K562 (cell line): ENCODE measurements at regions not wholly inside any gene's neighbourhood (a gene's known extent, or its start where the extent isn't known, plus 50 kb on each side); places are given as distances from the start of the nearest gene placed in this dataset.

Experiments used
- ATAC-seq: fragments of 200-7000 bp; cut with Tn5 transposase; 3 replicates; pipeline ENCODE4 v1.9.1; 2020; ENCODE audit warnings: moderate library complexity
- BruUV-seq: library from RNA; stranded (reverse); fragments of 400-500 nt; replicated peaks from 2 replicates; lab custom pipeline; 2021; lab: Mats Ljungman, UMichigan
- CTCF ChIA-PET: fragments of 300-600 bp; formaldehyde crosslinking; extraction: SDS; loops from one replicate; lab custom pipeline; 2021; ENCODE audit warnings: low intra/inter-chr PET ratio; lab: Yijun Ruan, JAX
- POLR2A ChIA-PET: fragments of 300-600, 350-650 bp; sonication (Branson Sonifier 250); formaldehyde crosslinking; extraction: SDS; loops from one replicate; lab custom pipeline; 2021; ENCODE audit warnings: antibody characterized with exemption, inconsistent platforms; lab: Yijun Ruan, JAX
- DNase-seq, 4 experiments: peaks; one replicate each; pipeline versions ENCODE4 v3.0.0 to v3.0.0-alpha.2; 2011 to 2018; ENCODE audit warnings: low spot score in 3 of 4, mixed read lengths in 3 of 4; ENCODE audit errors: extremely low read depth in 1 of 4
- FAIRE-seq: peaks from 2 replicates; lab custom pipeline; 2011; peaks lifted over from hg19 to GRCh38; lab: Jason Lieb, UNC
- H2AFZ ChIP-seq: 2 replicates; pipeline ENCODE4 v1.6.0; 2011; ENCODE audit warnings: low read depth, low read length, control low read depth, inconsistent platforms
- H3K27ac ChIP-seq: fragments of 200-600 bp; 3 replicates; pipeline ENCODE4 v1.8.0; 2011; ENCODE audit warnings: low read depth, mild to moderate bottlenecking, control low read depth, inconsistent platforms, low read length, moderate library complexity, mixed read lengths; ENCODE audit errors: extremely low read depth
- H3K27me3 ChIP-seq, 2 experiments: fragments of 300-600 bp in 1 of 2; 2 replicates in 1 of 2; 3 replicates in 1 of 2; pipeline versions ENCODE4 v1.6.0 to v1.8.0; 2011; ENCODE audit warnings: inconsistent platforms in 2 of 2, low read length in 2 of 2, mild to moderate bottlenecking in 1 of 2, mixed read lengths in 1 of 2, moderate library complexity in 1 of 2; ENCODE audit not compliant: control insufficient read depth in 2 of 2, insufficient read depth in 2 of 2
- H3K36me3 ChIP-seq: fragments of 300-600 bp; 3 replicates; pipeline ENCODE4 v1.8.0; 2011; ENCODE audit warnings: mild to moderate bottlenecking, low read length, inconsistent platforms; ENCODE audit not compliant: control insufficient read depth, insufficient read depth
- H3K4me1 ChIP-seq, 2 experiments: fragments of 200-600 bp in 1 of 2; replicated peaks in 1 of 2; 2 replicates in 1 of 2; 3 replicates in 1 of 2; pipeline versions ENCODE4 v1.5.1 to v1.8.0; 2011; ENCODE audit warnings: inconsistent platforms in 2 of 2, low read length in 2 of 2, mild to moderate bottlenecking in 1 of 2, mixed read lengths in 1 of 2, moderate library complexity in 1 of 2; ENCODE audit not compliant: control insufficient read depth in 2 of 2, insufficient read depth in 2 of 2
- H3K4me2 ChIP-seq: 2 replicates; pipeline ENCODE4 v1.6.1; 2011; ENCODE audit warnings: low read length, control low read depth, inconsistent platforms, mixed read lengths; ENCODE audit not compliant: insufficient read depth
- H3K4me3 ChIP-seq: fragments of 200-600 bp; sonication (generic), shearing (Covaris generic); 2 replicates; pipeline ENCODE4 v1.5.1; 2016; ENCODE audit warnings: control low read depth, inconsistent platforms
- H3K79me2 ChIP-seq: fragments of 200-600 bp; 3 replicates; pipeline ENCODE4 v1.8.0; 2011; ENCODE audit warnings: low read length, inconsistent platforms; ENCODE audit not compliant: control insufficient read depth, insufficient read depth
- H3K9ac ChIP-seq, 2 experiments: 2 replicates each; pipeline versions ENCODE4 v1.6.0 to v1.6.1; 2011; ENCODE audit warnings: low read depth in 2 of 2, low read length in 2 of 2, control low read depth in 1 of 2, inconsistent platforms in 1 of 2, mild to moderate bottlenecking in 1 of 2, mixed read lengths in 1 of 2; ENCODE audit not compliant: insufficient read depth in 1 of 2
- H3K9me1 ChIP-seq: one replicate; pipeline ENCODE4 v1.6.0; 2011; ENCODE audit warnings: inconsistent platforms, mild to moderate bottlenecking, low read length, moderate library complexity; ENCODE audit not compliant: control insufficient read depth, insufficient read depth
- H3K9me3 ChIP-seq: replicated peaks from 2 replicates; pipeline ENCODE4 v1.5.1; 2011; ENCODE audit warnings: low read depth, low read length, inconsistent platforms; ENCODE audit not compliant: control insufficient read depth, insufficient read depth
- H4K20me1 ChIP-seq: replicated peaks from 2 replicates; pipeline ENCODE4 v1.6.1; 2011; ENCODE audit warnings: low read length, inconsistent platforms, mixed read lengths; ENCODE audit not compliant: control insufficient read depth, insufficient read depth
- BMI1 ChIP-seq: fragments of 150-350 bp; IDR thresholded peaks from 2 replicates; pipeline ENCODE4 v1.6.1; 2014; ENCODE audit warnings: low read length
- CBX3 ChIP-seq, 2 experiments: IDR thresholded peaks; 1 replicate in 1 of 2; 2 replicates in 1 of 2; pipeline ENCODE4 v1.6.1; 2012; ENCODE audit warnings: inconsistent platforms in 2 of 2, low read length in 2 of 2, borderline replicate concordance in 1 of 2, control low read depth in 1 of 2
- CBX8 ChIP-seq: fragments of 200-600 bp; sonication (generic); IDR thresholded peaks from 2 replicates; pipeline ENCODE4 v1.6.1; 2012; ENCODE audit warnings: borderline replicate concordance, mixed run types, low read depth, mild to moderate bottlenecking, moderate library complexity, mixed read lengths, low read length, control low read depth, inconsistent platforms; ENCODE audit not compliant: poor library complexity, severe bottlenecking; ENCODE audit errors: extremely low read depth
- ESRRA ChIP-seq: fragments of 450-650 bp; IDR thresholded peaks from 2 replicates; pipeline ENCODE4 v1.6.1; 2014; ENCODE audit warnings: low read depth, mild to moderate bottlenecking, moderate library complexity, borderline replicate concordance
- ETV6 ChIP-seq, 3 experiments: fragments of 150-350 bp in 1 of 3; sonication (generic) in 1 of 3; formaldehyde crosslinking in 1 of 3; IDR thresholded peaks; 2 replicates each; pipeline versions ENCODE4 v1.6.1 to v1.8.0; 2014 to 2022; ENCODE audit warnings: borderline replicate concordance in 2 of 3, low read depth in 2 of 3, antibody characterized with exemption in 1 of 3, low read length in 1 of 3, mild to moderate bottlenecking in 1 of 3, missing genetic modification reagents in 1 of 3
- GTF2A2 ChIP-seq: IDR thresholded peaks from 2 replicates; pipeline ENCODE4 v1.6.1; 2016; ENCODE audit warnings: mild to moderate bottlenecking, missing genetic modification characterization, missing compliant biosample characterization
- MCM5 ChIP-seq: fragments of 450-650 bp; IDR thresholded peaks from 2 replicates; pipeline ENCODE4 v1.6.1; 2016; ENCODE audit warnings: low read depth
- TAF7 ChIP-seq: fragments of 450-650 bp; IDR thresholded peaks from 2 replicates; pipeline ENCODE4 v1.6.1; 2016; ENCODE audit warnings: missing genetic modification characterization, missing compliant biosample characterization
- TCF7 ChIP-seq: sonication (generic); IDR thresholded peaks from 2 replicates; pipeline ENCODE4 v1.6.1; 2016; ENCODE audit warnings: antibody characterized with exemption, borderline replicate concordance
- THRAP3 ChIP-seq: fragments of 450-650 bp; IDR thresholded peaks from 2 replicates; pipeline ENCODE4 v1.6.1; 2016; ENCODE audit warnings: mild to moderate bottlenecking, inconsistent platforms, borderline replicate concordance
- U2AF2 ChIP-seq: fragments of 200-400 bp; formaldehyde crosslinking; optimal IDR thresholded peaks from 2 replicates; pipeline ENCODE3; 2017; ENCODE audit warnings: low read depth, mild to moderate bottlenecking, low read length
- ZC3H8 ChIP-seq: fragments of 450-650 bp; IDR thresholded peaks from 2 replicates; pipeline ENCODE4 v1.6.1; 2017
- ZNF24 ChIP-seq: fragments of 450-650 bp; IDR thresholded peaks from 2 replicates; pipeline ENCODE4 v1.6.1; 2016
- ZZZ3 ChIP-seq: fragments of 450-650 bp; IDR thresholded peaks from 2 replicates; pipeline ENCODE4 v1.6.1; 2016; ENCODE audit warnings: antibody characterized with exemption, mild to moderate bottlenecking, moderate library complexity
- WGBS: fragments of 100-300 bp; shearing (Covaris generic); methylation state at CpG from one replicate; pipeline ENCODE4 v1.1.6; 2016; ENCODE audit warnings: low coverage, mixed read lengths; ENCODE audit not compliant: insufficient coverage; ENCODE audit errors: missing lambda C conversion rate; 5-methylcytosine and 5-hydroxymethylcytosine counted together
- in situ Hi-C: fragments of 300-500 bp; cut with MboI; formaldehyde crosslinking; loops from 4 replicates; pipeline ENCODE4 v1.15.0; 2018; ENCODE audit warnings: inconsistent platforms, mixed read lengths
- intact Hi-C: fragments of 100-400 bp; cut with micrococcal nuclease; formaldehyde crosslinking; loops from 2 replicates; pipeline ENCODE4 v1.14.2; 2022
- TF ChIP-seq, protein P1 (sequence below): fragments of 250-450 bp; sonication (Bioruptor Pico); IDR thresholded peaks from 2 replicates; pipeline ENCODE4 v1.9.0; 2021; ENCODE audit warnings: mild to moderate bottlenecking, inconsistent platforms
- TF ChIP-seq, protein P2 (sequence below): sonication (generic); formaldehyde crosslinking; IDR thresholded peaks from 2 replicates; pipeline ENCODE4 v1.9.0; 2022; ENCODE audit warnings: mild to moderate bottlenecking, missing genetic modification reagents

DNA sequence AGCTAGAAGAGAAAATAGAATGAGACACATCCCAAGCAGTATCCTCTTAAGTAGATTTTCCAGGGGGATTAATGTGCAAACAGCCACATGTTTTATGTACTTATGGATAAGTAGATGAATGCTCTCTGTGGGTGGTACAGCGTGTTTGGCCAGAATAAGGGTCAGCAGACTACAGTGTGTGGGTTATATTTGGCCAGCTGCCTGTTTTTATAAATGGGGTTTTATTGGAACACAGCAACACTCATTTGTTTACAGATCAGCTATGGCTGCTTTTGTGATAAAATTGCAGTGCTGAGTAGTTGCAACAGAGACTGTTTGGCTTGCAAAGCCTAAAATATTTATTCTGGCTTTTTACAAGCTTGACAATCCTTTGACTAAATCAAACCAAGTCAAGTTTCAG lies 780.2 kb upstream of the SEL1L start:
- H3K4me1 ChIP-seq = no peaks in the 10 kb centered on the region
- TF ChIP-seq TAF7 (tag) = no peak
- TF ChIP-seq ESRRA = no peak
- TF ChIP-seq CBX8 = no peak
- TF ChIP-seq ZZZ3 = no peak
- no peak for TF ChIP-seq ETV6 (IDR thresholded peaks at IDR 0.05; ENCODE audit: borderline replicate concordance in 1 of 2, low read depth in 2 of 2, low read length in 1 of 2)
- no peak for TF ChIP-seq ETV6 (CRISPR knock-in tag; IDR thresholded peaks at IDR 0.05; ENCODE audit: borderline replicate concordance)
- TF ChIP-seq MCM5 = no peak
- TF ChIP-seq ZC3H8 = no peak
- no peak for TF ChIP-seq U2AF2
- no peak for TF ChIP-seq BMI1
- TF ChIP-seq, protein P1, sequence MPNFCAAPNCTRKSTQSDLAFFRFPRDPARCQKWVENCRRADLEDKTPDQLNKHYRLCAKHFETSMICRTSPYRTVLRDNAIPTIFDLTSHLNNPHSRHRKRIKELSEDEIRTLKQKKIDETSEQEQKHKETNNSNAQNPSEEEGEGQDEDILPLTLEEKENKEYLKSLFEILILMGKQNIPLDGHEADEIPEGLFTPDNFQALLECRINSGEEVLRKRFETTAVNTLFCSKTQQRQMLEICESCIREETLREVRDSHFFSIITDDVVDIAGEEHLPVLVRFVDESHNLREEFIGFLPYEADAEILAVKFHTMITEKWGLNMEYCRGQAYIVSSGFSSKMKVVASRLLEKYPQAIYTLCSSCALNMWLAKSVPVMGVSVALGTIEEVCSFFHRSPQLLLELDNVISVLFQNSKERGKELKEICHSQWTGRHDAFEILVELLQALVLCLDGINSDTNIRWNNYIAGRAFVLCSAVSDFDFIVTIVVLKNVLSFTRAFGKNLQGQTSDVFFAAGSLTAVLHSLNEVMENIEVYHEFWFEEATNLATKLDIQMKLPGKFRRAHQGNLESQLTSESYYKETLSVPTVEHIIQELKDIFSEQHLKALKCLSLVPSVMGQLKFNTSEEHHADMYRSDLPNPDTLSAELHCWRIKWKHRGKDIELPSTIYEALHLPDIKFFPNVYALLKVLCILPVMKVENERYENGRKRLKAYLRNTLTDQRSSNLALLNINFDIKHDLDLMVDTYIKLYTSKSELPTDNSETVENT (CRISPR knock-in tag) = no peak
- TF ChIP-seq CBX3 (IDR thresholded peaks at IDR 0.05; ENCODE audit: borderline replicate concordance in 1 of 2, low read length in 2 of 2) = no peak
- TF ChIP-seq TCF7 = no peak
- no peak for TF ChIP-seq GTF2A2
- TF ChIP-seq ZNF24 = no peak
- TF ChIP-seq THRAP3 = no peak
- TF ChIP-seq, protein P2, sequence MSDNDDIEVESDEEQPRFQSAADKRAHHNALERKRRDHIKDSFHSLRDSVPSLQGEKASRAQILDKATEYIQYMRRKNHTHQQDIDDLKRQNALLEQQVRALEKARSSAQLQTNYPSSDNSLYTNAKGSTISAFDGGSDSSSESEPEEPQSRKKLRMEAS (CRISPR knock-in tag) = no peak
- TF ChIP-seq, all 486 proteins: peak for 0
- ATAC-seq (no peak), DNase-seq (no peak), FAIRE-seq (no peak)
- Histone ChIP-seq H2AFZ (no peak overlapping the region), H3K9ac (no peak overlapping the region), H3K4me2 (no peak overlapping the region), H3K4me3 (no peak overlapping the region), H3K27me3 (no peaks in the 10 kb centered on the region), H4K20me1 (no peaks in the 10 kb centered on the region), H3K9me3 (no peaks in the 10 kb centered on the region), H3K9me1 (no peaks in the 10 kb centered on the region), H3K36me3 (no peaks in the 10 kb centered on the region), H3K79me2 (no peaks in the 10 kb centered on the region), H3K27ac (no peak overlapping the region)
- POLR2A ChIA-PET = no interaction called here
- CTCF ChIA-PET = no interaction called here
- no TSS peak for BruUV-seq
- in situ Hi-C loops = no loop called here
- intact Hi-C loops = no loop called here
- WGBS = 0% methylated on average over 1 of the region's 1 CpG
